HEK293 (cell line): ENCODE measurements at regions not wholly inside any gene's neighbourhood (a gene's known extent, or its start where the extent isn't known, plus 50 kb on each side); places are given as distances from the start of the nearest gene placed in this dataset.

ENCODE experiments used
- CTCF ChIA-PET: fragments of 350-600 bp; formaldehyde crosslinking; extraction: SDS; loops from one replicate; lab custom pipeline; 2021; ENCODE audit warnings: antibody characterized with exemption; lab: Yijun Ruan, JAX
- POLR2A ChIA-PET: fragments of 300-600 bp; formaldehyde crosslinking; extraction: SDS; loops from one replicate; lab custom pipeline; 2020; ENCODE audit warnings: antibody characterized with exemption, inconsistent platforms; lab: Yijun Ruan, JAX
- H3K27ac ChIP-seq: fragments of 200-500 bp; sonication (Bioruptor generic); 2 replicates; pipeline ENCODE4 v1.5.1; 2014; ENCODE audit warnings: low read depth, low read length, control low read depth, inconsistent platforms; ENCODE audit errors: extremely low read depth
- H3K36me3 ChIP-seq, 2 experiments: fragments of 200-500 bp in 1 of 2; sonication (Bioruptor generic) in 1 of 2; 1 replicate in 1 of 2; 2 replicates in 1 of 2; pipeline ENCODE4 v1.5.1; 2014 to 2017; ENCODE audit warnings: inconsistent platforms in 2 of 2, low read length in 2 of 2; ENCODE audit not compliant: control insufficient read depth in 2 of 2, insufficient read depth in 1 of 2
- H3K4me1 ChIP-seq: fragments of 200-500 bp; sonication (Bioruptor generic); 2 replicates; pipeline ENCODE4 v1.5.1; 2014; ENCODE audit warnings: mild to moderate bottlenecking, low read length, inconsistent platforms; ENCODE audit not compliant: control insufficient read depth, insufficient read depth
- H3K4me3 ChIP-seq: 2 replicates; pipeline ENCODE4 v1.5.1; 2011; ENCODE audit warnings: low read depth, mild to moderate bottlenecking, control low read depth, low read length, moderate library complexity
- H3K9me3 ChIP-seq: fragments of 200-500 bp; sonication (Bioruptor generic); 2 replicates; pipeline ENCODE4 v1.5.1; 2014; ENCODE audit warnings: low read depth, low read length, inconsistent platforms; ENCODE audit not compliant: control insufficient read depth, insufficient read depth
- EGR2 ChIP-seq: fragments of 450-650 bp; formaldehyde crosslinking; IDR thresholded peaks from 2 replicates; pipeline ENCODE4 v1.5.1; 2016; ENCODE audit warnings: low read depth, missing biosample characterization, missing genetic modification characterization
- IKZF3 ChIP-seq: fragments of 450-650 bp; IDR thresholded peaks from 2 replicates; pipeline ENCODE4 v1.5.0; 2018; ENCODE audit warnings: missing biosample characterization, mild to moderate bottlenecking, missing genetic modification characterization, moderate library complexity
- SCRT1 ChIP-seq: fragments of 450-650 bp; formaldehyde crosslinking; IDR thresholded peaks from 2 replicates; pipeline ENCODE4 v1.5.1; 2016; ENCODE audit warnings: missing biosample characterization, missing genetic modification characterization, borderline replicate concordance
- YY2 ChIP-seq: fragments of 450-650 bp; formaldehyde crosslinking; IDR thresholded peaks from 2 replicates; pipeline ENCODE4 v1.5.1; 2016; ENCODE audit warnings: missing biosample characterization, missing genetic modification characterization
- ZNF121 ChIP-seq: fragments of 450-650 bp; formaldehyde crosslinking; IDR thresholded peaks from 2 replicates; pipeline ENCODE4 v1.5.1; 2016; ENCODE audit warnings: missing biosample characterization, missing genetic modification characterization
- ZNF155 ChIP-seq: fragments of 450-650 bp; formaldehyde crosslinking; IDR thresholded peaks from 2 replicates; pipeline ENCODE4 v1.5.1; 2016; ENCODE audit warnings: missing biosample characterization, missing genetic modification characterization
- ZNF157 ChIP-seq: fragments of 450-650 bp; formaldehyde crosslinking; IDR thresholded peaks from 2 replicates; pipeline ENCODE4 v1.5.1; 2016; ENCODE audit warnings: missing biosample characterization, missing genetic modification characterization
- ZNF174 ChIP-seq: fragments of 450-650 bp; formaldehyde crosslinking; IDR thresholded peaks from 2 replicates; pipeline ENCODE4 v1.5.0; 2017; ENCODE audit warnings: missing biosample characterization, mild to moderate bottlenecking, missing genetic modification characterization
- ZNF223 ChIP-seq: fragments of 450-650 bp; formaldehyde crosslinking; IDR thresholded peaks from 2 replicates; pipeline ENCODE4 v1.5.1; 2016; ENCODE audit warnings: missing biosample characterization, missing genetic modification characterization
- ZNF274 ChIP-seq, 2 experiments: fragments of 200-500 bp in 1 of 2; fragments of 450-650 bp in 1 of 2; sonication (Bioruptor generic) in 1 of 2; formaldehyde crosslinking in 1 of 2; IDR thresholded peaks; 2 replicates each; pipeline versions ENCODE4 v1.5.1 to v1.6.1; 2014 to 2016; ENCODE audit warnings: borderline replicate concordance in 1 of 2, inconsistent platforms in 1 of 2, low read length in 1 of 2, missing biosample characterization in 1 of 2, missing genetic modification characterization in 1 of 2
- ZNF324 ChIP-seq: fragments of 450-650 bp; formaldehyde crosslinking; IDR thresholded peaks from 2 replicates; pipeline ENCODE4 v1.5.1; 2016; ENCODE audit warnings: missing biosample characterization, missing genetic modification characterization
- ZNF37A ChIP-seq: fragments of 450-650 bp; IDR thresholded peaks from 2 replicates; pipeline ENCODE4 v1.5.1; 2018; ENCODE audit warnings: missing biosample characterization, missing genetic modification characterization
- ZNF449 ChIP-seq: fragments of 450-650 bp; formaldehyde crosslinking; IDR thresholded peaks from 2 replicates; pipeline ENCODE4 v1.5.1; 2017; ENCODE audit warnings: missing biosample characterization, mild to moderate bottlenecking, missing genetic modification characterization, moderate library complexity
- ZNF548 ChIP-seq: fragments of 450-650 bp; formaldehyde crosslinking; IDR thresholded peaks from 2 replicates; pipeline ENCODE4 v1.5.1; 2016; ENCODE audit warnings: missing biosample characterization, missing genetic modification characterization
- ZNF561 ChIP-seq: fragments of 450-650 bp; IDR thresholded peaks from 2 replicates; pipeline ENCODE4 v1.5.1; 2018; ENCODE audit warnings: missing biosample characterization, missing genetic modification characterization, borderline replicate concordance
- ZNF626 ChIP-seq: fragments of 450-650 bp; sonication (Bioruptor Pico); formaldehyde crosslinking; IDR thresholded peaks from 2 replicates; pipeline ENCODE4 v1.5.1; 2018; ENCODE audit warnings: missing biosample characterization, missing genetic modification characterization, inconsistent platforms
- ZNF747 ChIP-seq: fragments of 450-650 bp; formaldehyde crosslinking; IDR thresholded peaks from 2 replicates; pipeline ENCODE4 v1.5.1; 2016; ENCODE audit warnings: missing biosample characterization, missing genetic modification characterization
- ZSCAN30 ChIP-seq: fragments of 450-650 bp; IDR thresholded peaks from 2 replicates; pipeline ENCODE4 v1.5.1; 2018; ENCODE audit warnings: missing biosample characterization, mild to moderate bottlenecking, missing genetic modification characterization, moderate library complexity
- TF ChIP-seq, protein P1 (sequence below): fragments of 450-650 bp; formaldehyde crosslinking; IDR thresholded peaks from 2 replicates; pipeline ENCODE4 v1.5.1; 2016; ENCODE audit warnings: missing biosample characterization, missing genetic modification characterization
- TF ChIP-seq, protein P2 (sequence below): fragments of 450-650 bp; formaldehyde crosslinking; IDR thresholded peaks from 2 replicates; pipeline ENCODE4 v1.5.1; 2016; ENCODE audit warnings: missing biosample characterization, missing genetic modification characterization, low read depth

DNA sequence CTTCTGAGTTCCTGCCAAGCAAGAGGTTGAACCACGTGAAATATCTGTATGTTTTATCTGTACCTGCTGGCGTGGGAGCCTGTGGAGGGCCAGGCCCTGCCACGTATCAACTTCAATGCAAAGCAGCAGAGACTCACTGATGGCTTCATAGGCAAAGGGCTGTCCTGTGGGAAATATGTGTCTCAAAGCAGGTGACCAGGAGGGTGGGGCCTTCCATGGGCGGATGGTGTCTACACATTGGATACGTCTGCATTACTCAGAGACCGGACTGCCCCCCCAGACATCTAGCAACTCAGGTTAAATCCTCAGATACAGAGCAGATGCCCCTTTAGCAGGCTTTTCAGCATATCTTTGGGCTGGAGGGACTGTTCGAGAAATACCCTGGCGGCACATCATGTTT is 210.8 kb upstream of the C1orf174 start (continued):
- no peak for TF ChIP-seq ZNF548 (tag by site-specific recombination)

- H3K4me1 ChIP-seq: no peaks in the 10 kb centered on the region
- TF ChIP-seq EGR2 (tag by site-specific recombination) (no peak), ZNF747 (tag by site-specific recombination) (no peak), IKZF3 (tag by site-specific recombination) (no peak), YY2 (tag by site-specific recombination) (no peak), ZNF223 (no peak), ZNF324 (tag by site-specific recombination) (no peak), ZNF274 (IDR thresholded peaks at IDR 0.05; ENCODE audit: low read length) (no peak), ZNF274 (tag by site-specific recombination; IDR thresholded peaks at IDR 0.05; ENCODE audit: borderline replicate concordance) (no peak), ZNF174 (no peak), ZSCAN30 (tag by site-specific recombination) (no peak), ZNF449 (no peak), ZNF155 (no peak), ZNF561 (no peak), ZNF37A (no peak), ZNF121 (tag by site-specific recombination) (no peak)
- TF ChIP-seq, protein P1, sequence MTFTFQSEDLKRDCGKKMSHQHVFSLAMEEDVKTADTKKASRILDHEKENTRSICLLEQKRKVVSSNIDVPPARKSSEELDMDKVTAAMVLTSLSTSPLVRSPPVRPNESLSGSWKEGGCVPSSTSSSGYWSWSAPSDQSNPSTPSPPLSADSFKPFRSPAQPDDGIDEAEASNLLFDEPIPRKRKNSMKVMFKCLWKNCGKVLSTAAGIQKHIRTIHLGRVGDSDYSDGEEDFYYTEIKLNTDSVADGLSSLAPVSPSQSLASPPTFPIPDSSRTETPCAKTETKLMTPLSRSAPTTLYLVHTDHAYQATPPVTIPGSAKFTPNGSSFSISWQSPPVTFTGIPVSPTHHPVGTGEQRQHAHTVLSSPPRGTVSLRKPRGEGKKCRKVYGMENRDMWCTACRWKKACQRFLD (tag by site-specific recombination): no peak
- H3K36me3 ChIP-seq: no peaks in the 10 kb centered on the region
- no peak overlapping the region for H3K27ac ChIP-seq
- ChIA-PET POLR2A (no interaction called here), CTCF (no interaction called here)
- no peak overlapping the region for H3K4me3 ChIP-seq
- H3K9me3 ChIP-seq: no peaks in the 10 kb centered on the region
Measured at GRCh38 chr1:4113897-4114296, 213.8 kb upstream of the C1orf174 start.

- Histone ChIP-seq H3K27ac (no peak overlapping the region), H3K36me3 (no peaks in the 10 kb centered on the region), H3K9me3 (no peaks in the 10 kb centered on the region), H3K4me3 (no peak overlapping the region), H3K4me1 (no peaks in the 10 kb centered on the region)
- ChIA-PET CTCF (interaction anchor here (0.6 kb wide), 1 partner anchor 1794 kb away, joined by 3 read pairs; no protein-coding TSS in a partner anchor), POLR2A (no interaction called here)
- TF ChIP-seq SCRT1 (tag by site-specific recombination): no peak
- TF ChIP-seq ZNF626 (tag by site-specific recombination): no peak
- TF ChIP-seq, protein P2, sequence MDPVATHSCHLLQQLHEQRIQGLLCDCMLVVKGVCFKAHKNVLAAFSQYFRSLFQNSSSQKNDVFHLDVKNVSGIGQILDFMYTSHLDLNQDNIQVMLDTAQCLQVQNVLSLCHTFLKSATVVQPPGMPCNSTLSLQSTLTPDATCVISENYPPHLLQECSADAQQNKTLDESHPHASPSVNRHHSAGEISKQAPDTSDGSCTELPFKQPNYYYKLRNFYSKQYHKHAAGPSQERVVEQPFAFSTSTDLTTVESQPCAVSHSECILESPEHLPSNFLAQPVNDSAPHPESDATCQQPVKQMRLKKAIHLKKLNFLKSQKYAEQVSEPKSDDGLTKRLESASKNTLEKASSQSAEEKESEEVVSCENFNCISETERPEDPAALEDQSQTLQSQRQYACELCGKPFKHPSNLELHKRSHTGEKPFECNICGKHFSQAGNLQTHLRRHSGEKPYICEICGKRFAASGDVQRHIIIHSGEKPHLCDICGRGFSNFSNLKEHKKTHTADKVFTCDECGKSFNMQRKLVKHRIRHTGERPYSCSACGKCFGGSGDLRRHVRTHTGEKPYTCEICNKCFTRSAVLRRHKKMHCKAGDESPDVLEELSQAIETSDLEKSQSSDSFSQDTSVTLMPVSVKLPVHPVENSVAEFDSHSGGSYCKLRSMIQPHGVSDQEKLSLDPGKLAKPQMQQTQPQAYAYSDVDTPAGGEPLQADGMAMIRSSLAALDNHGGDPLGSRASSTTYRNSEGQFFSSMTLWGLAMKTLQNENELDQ (tag by site-specific recombination): no peak
- no peak for TF ChIP-seq ZNF324 (tag by site-specific recombination)
- TF ChIP-seq ZNF157 (tag by site-specific recombination): no peak
Measured at GRCh38 chr1:4115191-4115900, 215.3 kb upstream of the C1orf174 start.
